ENCODE measurements at regions not wholly inside any gene's neighbourhood (a gene's known extent, or its start where the extent isn't known, plus 50 kb on each side); places are given as distances from the start of the nearest gene placed in this dataset.
"Not testable (repeated sequence)": the region's sequence is repeated elsewhere in the genome, so short reads cannot be mapped to it uniquely, and the experiment has no call there.

DNA sequence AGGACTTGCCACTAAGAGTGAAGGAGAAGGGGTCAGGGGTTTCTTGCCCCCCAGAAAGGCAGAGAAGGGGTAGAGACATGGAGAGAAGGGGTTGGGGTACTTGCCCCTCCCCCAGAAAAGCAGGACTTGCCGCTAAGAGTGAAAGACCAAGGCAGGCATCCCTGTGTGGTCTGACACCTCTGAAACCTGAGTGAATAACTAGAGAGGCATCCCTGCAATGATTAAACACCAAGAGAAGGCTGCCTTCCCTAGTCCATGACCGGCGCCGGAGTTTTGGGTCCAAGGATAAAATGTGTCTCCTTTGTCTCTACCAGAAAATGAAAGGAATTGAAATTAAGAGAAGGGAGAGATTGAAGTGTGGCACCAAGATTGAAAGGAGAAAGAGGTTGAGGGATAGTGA, 102.3 kb upstream of the SLC7A14 start:
- DNase-seq, H3K36me3 Mint-ChIP-seq: not testable (repeated sequence)

DNA sequence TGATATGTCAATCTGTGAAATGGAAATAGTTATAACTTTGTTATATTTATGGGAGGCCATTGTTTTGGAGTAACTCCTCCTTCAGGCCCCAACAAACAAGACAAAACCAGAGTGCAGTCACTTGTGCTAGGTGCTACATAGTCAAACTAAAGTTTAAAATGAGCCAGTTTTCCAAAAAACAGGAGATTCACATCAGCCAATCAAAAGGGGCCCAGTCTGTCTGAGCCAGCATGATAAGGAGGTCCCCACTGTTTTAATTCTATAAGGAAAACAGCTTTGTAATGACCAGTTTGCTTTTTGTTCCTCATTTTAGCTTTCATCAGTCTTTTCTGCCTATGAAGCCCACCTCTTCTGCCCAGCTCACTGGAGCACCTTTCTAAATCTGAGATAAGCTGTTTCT, 94.7 kb upstream of the SLC7A14 start:
- no peak overlapping the region for H3K4me3 Mint-ChIP-seq
- no peaks in the 10 kb centered on the region for H3K9me3 Mint-ChIP-seq
- no peaks in the 10 kb centered on the region for H3K36me3 Mint-ChIP-seq
- no peak overlapping the region for H3K27ac Mint-ChIP-seq
- H3K27me3 Mint-ChIP-seq = peaks cover 25 to 29% of the 10 kb centered on the region in 2 donors
- DNase-seq (no peak), ATAC-seq (replicated peaks) (no peak)
- no peaks in the 10 kb centered on the region for H3K4me1 Mint-ChIP-seq

More for the DNA sequence above, 102.3 kb upstream of the SLC7A14 start:
- H3K4me1 Mint-ChIP-seq; H3K27ac Mint-ChIP-seq; H3K27me3 Mint-ChIP-seq; H3K9me3 Mint-ChIP-seq; H3K4me3 Mint-ChIP-seq; ATAC-seq (replicated peaks): not testable (repeated sequence)

DNA sequence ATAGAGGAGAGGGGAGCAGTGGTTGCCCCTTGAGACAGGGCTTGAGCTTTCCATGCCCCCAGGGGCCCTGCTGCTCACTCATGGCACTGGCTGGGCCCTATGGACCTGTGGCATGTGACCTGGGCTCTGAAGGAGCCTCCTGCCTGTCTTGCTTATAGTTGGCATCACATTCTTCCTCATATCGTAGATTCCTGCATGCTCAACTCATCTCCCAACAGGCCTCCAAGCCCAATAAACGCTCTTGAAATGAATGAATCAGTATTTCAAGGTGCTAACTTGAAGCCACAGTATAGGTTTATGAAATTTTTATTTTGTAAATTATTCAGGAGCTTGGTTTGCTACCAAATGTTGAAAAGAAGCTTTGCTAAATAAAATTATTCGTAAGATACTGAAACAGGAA, 93.3 kb upstream of the SLC7A14 start:
- Mint-ChIP-seq H3K27me3 (peaks cover 25 to 29% of the 10 kb centered on the region in 2 donors), H3K27ac (no peak overlapping the region), H3K36me3 (no peaks in the 10 kb centered on the region), H3K9me3 (no peaks in the 10 kb centered on the region), H3K4me1 (no peaks in the 10 kb centered on the region), H3K4me3 (no peak overlapping the region)
- DNase-seq (no peak), ATAC-seq (replicated peaks) (no peak)

DNA sequence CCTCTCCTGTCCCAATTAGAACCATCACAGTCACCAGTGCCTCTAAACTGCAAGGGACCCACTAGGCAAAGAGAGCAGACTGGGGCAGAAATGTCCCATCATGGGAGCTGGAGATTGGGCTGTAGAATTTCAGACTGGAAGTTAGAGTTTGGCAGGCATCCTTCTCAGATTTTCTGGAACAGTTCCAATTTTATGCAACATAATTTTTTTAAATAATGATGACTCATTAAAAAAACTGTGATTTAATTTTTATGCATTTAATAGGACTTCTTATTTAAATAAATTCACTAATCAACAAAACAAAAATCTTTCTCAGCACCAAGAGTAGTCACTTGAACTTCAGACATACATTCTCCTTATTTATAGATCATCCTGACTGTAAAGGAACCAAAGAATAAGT, 84.6 kb upstream of the SLC7A14 start:
- DNase-seq (no peak), ATAC-seq (replicated peaks) (no peak)

DNA sequence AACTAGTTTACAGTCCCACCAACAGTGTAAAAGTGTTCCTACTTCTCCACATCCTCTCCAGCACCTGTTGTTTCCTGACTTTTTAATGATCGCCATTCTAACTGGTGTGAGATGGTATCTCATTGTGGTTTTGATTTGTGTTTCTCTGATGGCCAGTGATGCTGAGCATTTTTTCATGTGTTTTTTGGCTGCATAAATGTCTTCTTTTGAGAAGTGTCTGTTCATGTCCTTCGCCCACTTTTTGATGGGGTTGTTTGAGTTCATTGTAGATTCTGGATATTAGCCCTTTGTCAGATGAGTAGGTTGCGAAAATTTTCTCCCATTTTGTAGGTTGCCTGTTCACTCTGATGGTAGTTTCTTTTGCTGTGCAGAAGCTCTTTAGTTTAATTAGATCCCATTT, 77.1 kb upstream of the SLC7A14 start:
- not testable (repeated sequence) for DNase-seq; H3K4me3 Mint-ChIP-seq; H3K36me3 Mint-ChIP-seq; H3K9me3 Mint-ChIP-seq; ATAC-seq (replicated peaks); H3K4me1 Mint-ChIP-seq; H3K27ac Mint-ChIP-seq
- peaks cover 7 to 31% of the 10 kb centered on the region in 2 donors for H3K27me3 Mint-ChIP-seq

More for the DNA sequence above, 84.6 kb upstream of the SLC7A14 start:
- Mint-ChIP-seq H3K36me3 (no peaks in the 10 kb centered on the region), H3K4me3 (no peak overlapping the region), H3K27ac (no peak overlapping the region), H3K27me3 (peaks cover 18 to 21% of the 10 kb centered on the region in 2 donors), H3K9me3 (peaks cover 0 to 2% of the 10 kb centered on the region in 2 donors), H3K4me1 (no peaks in the 10 kb centered on the region)

DNA sequence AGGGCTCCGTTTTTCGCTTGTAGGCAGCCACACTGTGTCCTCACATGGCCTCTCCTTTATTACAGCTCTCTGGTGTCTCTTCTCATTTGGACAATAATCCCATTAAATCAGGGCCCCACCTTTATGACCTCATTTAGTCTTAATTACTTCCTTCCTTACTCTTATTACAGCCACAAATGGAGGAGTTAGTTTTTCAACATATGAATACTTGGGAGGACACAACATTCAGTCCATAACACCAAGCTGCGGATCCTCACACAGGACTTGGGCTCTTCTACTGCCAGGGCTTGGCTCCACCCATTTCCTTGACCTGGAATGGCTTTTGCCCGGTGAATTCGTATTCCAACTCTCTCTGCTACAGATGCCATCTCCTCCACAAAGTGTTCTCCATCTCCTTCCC, 74.3 kb upstream of the SLC7A14 start:
- Mint-ChIP-seq H3K27ac (no peak overlapping the region), H3K9me3 (peaks cover 0 to 2% of the 10 kb centered on the region in 2 donors), H3K27me3 (peaks cover 10 to 46% of the 10 kb centered on the region in 2 donors), H3K36me3 (no peaks in the 10 kb centered on the region), H3K4me3 (no peak overlapping the region), H3K4me1 (no peaks in the 10 kb centered on the region)
- no peak for DNase-seq
- ATAC-seq (replicated peaks) = no peak

DNA sequence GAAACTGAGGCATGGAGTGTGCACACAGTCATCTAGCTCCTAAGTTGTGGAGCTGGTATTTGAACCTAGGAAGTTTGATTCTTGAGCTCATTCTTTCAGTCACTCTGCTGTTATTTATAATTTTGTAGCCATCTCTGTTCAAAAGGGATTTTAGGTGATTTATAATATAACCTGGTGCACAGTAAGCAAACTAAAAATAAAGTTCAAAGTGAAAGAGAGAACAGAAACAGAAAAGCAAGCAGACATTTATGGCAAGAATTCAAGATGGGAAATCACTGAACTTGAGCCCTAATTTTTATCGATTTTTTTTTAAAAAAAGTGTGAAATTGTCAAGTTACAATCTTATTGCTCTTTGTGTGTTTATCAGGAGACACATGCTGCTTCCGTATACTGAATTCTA, 71.4 kb upstream of the SLC7A14 start:
- H3K4me3 Mint-ChIP-seq = no peak overlapping the region
- no peaks in the 10 kb centered on the region for H3K4me1 Mint-ChIP-seq
- H3K9me3 Mint-ChIP-seq = no peaks in the 10 kb centered on the region
- ATAC-seq (replicated peaks) = no peak
- peaks cover 28 to 63% of the 10 kb centered on the region in 2 donors for H3K27me3 Mint-ChIP-seq
- no peak for DNase-seq
- H3K27ac Mint-ChIP-seq = no peak overlapping the region
- H3K36me3 Mint-ChIP-seq = no peaks in the 10 kb centered on the region

DNA sequence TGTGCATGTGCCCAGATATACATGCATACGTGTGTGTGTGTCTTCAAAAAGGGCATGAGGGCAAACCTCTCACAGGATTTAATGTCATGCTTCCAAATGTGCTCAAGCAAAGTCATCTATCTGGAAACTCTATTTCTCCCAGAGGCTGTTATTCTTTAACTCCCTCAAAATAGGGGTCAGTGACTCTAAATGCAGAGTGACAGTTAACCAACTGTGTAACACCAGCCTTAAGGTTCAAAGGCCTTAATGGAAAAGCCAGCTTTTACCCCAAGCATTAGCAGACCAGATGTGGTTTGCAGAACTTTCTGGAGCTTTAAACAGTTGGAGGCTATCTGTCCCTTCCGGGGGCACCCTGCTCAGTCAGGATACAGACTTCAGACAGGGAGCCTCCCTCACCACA, 70.4 kb upstream of the SLC7A14 start:
- Mint-ChIP-seq H3K27me3 (peaks cover 34 to 66% of the 10 kb centered on the region in 2 donors), H3K4me3 (no peak overlapping the region), H3K36me3 (no peaks in the 10 kb centered on the region), H3K4me1 (no peaks in the 10 kb centered on the region), H3K9me3 (no peaks in the 10 kb centered on the region), H3K27ac (no peak overlapping the region)
- no peak for ATAC-seq (replicated peaks)
- no peak for DNase-seq

DNA sequence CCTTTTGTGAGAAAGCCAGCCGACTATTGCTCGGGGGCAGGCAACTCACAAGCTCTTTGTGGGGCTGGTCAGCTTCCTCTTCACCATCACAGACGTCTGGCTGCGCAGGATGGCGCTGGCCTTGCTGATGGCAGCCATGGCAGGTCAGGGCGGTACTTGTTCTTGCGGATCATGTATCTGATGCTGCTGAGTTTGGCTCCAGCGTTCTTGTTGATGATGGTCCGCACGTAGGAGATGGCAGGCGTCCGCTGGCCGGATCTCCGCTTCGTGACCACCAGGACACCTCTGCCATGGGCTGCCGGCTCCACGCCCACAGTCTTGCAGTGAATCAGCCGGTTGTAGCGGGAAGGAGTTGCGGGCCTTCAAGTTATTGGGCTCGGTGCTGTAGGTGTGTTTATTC, 67.9 kb upstream of the SLC7A14 start:
- no peaks in the 10 kb centered on the region for H3K4me1 Mint-ChIP-seq

DNA sequence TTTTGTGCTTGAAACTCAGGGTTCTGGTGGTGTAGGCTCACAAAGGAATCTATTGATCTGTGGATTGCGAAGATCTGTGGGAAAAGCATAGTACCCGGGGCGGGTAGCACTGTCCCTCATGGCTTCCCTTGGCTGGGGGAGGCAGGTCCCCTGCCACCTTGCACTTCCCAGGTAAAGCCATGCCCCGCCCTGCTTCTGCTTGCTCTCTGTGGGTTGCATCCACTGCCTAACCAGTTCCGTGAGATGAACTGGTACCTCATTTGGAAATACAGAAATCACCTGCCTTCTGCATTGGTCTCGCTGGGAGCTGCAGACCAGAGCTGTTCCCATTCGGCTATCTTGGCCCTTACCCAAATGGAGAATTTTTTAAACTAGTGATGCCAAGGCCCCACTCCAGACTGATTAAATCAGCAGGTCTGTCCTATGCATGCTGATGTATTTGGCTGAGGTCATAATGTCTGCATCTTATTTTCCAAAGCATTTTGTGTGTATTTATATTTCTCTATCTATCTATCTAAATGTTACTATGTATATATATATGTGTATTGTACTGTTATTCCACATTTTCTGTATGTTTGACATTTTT, 65.5 kb upstream of the SLC7A14 start:
- H3K4me1 Mint-ChIP-seq = no peaks in the 10 kb centered on the region
- H3K9me3 Mint-ChIP-seq = no peaks in the 10 kb centered on the region
- ATAC-seq (replicated peaks) (no peak), DNase-seq (no peak)
- H3K27me3 Mint-ChIP-seq = peaks cover 63 to 70% of the 10 kb centered on the region in 2 donors
- H3K4me3 Mint-ChIP-seq = no peak overlapping the region
- no peaks in the 10 kb centered on the region for H3K36me3 Mint-ChIP-seq
- no peak overlapping the region for H3K27ac Mint-ChIP-seq

More for the DNA sequence above, 67.9 kb upstream of the SLC7A14 start:
- ATAC-seq (replicated peaks) = no peak
- H3K9me3 Mint-ChIP-seq = no peaks in the 10 kb centered on the region
- peaks cover 51 to 69% of the 10 kb centered on the region in 2 donors for H3K27me3 Mint-ChIP-seq
- H3K27ac Mint-ChIP-seq = no peak overlapping the region
- DNase-seq = no peak
- H3K36me3 Mint-ChIP-seq = no peaks in the 10 kb centered on the region
- H3K4me3 Mint-ChIP-seq = no peak overlapping the region

DNA sequence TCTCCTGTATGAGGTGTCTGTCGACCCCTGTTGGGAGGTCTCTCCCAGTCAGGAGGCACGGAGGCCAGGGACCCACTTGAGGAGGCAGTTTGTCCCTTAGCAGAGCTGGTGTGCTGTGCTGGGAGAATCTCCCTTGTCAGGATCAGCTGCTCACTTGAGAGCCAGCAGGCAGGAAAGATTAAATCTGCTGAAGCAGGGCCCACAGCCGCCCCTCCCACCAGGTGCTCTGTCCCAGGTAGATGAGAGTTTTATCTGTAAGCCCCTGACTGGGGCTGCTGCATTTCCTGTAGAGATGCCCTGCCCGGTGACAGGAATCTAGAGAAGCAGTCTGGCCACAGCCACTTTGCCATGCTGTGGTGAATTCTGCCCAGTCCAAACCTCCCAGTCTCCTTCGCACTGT, 64.7 kb upstream of the SLC7A14 start:
- not testable (repeated sequence) for H3K4me3 Mint-ChIP-seq; H3K27ac Mint-ChIP-seq; H3K36me3 Mint-ChIP-seq; ATAC-seq (replicated peaks); H3K4me1 Mint-ChIP-seq; H3K9me3 Mint-ChIP-seq; DNase-seq
- H3K27me3 Mint-ChIP-seq = peaks cover 71% of the 10 kb centered on the region in 2 donors

DNA sequence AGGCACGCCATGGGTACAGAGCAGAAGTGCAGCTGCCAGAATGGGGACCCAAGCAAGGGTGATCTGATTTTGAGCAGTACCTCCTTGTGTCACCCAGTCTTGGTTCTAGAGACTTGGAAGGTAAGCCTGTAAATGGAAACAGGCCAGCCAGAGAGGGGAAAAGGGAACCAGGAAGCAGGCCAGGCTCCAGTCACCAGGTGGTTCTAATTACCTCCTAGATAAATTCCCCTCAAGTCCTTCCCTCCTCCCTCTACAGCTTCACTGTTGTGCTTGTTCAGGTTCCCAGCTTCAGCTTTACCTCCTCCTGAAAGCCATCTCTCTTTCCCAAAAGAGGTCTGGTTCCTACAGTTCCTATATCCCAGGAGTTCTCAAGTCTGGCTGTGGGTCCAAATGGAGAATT, 58.8 kb upstream of the SLC7A14 start:
- Mint-ChIP-seq H3K4me3 (no peak overlapping the region), H3K9me3 (peaks cover 8 to 9% of the 10 kb centered on the region in 2 donors), H3K4me1 (peaks cover 3 to 5% of the 10 kb centered on the region in 2 donors), H3K36me3 (peaks cover 0 to 4% of the 10 kb centered on the region in 2 donors), H3K27me3 (peaks cover 72 to 81% of the 10 kb centered on the region in 2 donors), H3K27ac (no peak overlapping the region)
- ATAC-seq (replicated peaks) (no peak), DNase-seq (no peak)

DNA sequence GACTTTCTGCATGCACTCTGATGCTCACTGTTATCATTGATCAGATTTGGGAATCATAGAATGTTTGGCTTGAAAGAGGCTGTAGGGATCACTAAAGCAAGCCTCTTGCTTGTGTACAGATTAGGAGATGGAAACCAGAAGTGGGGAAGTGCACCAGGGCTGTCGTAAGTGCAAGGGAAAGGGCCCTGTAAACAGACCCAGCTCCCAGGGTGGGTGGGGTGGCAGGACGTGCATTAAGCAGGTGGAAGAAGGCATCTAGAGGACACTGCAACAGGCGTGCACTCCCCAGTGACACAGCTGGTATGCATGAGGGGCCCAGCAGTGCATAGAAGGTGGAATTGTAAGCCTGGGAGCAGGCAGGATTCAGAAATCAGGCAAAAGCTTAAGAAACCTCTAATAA, 58.0 kb upstream of the SLC7A14 start:
- no peak for ATAC-seq (replicated peaks)
- no peak overlapping the region for H3K4me3 Mint-ChIP-seq
- H3K4me1 Mint-ChIP-seq = peaks cover 3 to 5% of the 10 kb centered on the region in 2 donors

DNA sequence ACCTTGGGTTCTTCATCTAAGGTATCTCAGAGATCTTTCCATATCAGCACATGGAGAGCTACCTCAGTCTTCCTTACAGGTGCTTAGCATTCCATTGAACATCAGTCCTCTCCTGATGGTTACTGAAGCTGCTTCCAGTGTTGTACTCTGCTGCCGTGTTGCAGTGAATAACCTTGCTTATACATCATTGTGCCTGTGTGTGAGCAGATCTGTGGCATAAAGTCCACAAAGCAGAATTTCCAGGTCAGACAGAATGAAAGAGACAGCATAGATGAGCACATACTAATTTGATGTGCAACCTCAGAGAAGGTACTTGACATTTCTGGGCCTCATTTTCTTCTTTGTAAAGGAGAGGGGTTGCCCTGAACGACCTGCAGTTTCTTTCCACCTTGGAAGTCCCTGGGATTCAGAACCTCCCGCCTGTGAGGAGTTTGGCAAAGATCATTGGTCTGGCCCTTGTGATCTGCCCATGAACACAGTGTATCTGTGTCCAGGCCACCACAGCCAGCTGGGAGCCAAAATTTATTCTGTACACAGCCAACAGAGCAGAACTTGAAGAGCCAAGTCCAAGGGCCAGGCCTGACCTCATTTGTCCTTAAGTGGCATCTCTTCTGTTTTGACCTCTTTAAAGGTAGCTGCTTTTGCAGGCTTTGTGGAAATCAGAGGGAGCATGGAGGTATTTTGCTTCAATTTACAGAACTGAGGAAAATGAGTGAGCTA, 57.2 kb upstream of the SLC7A14 start:
- DNase-seq (no peak), ATAC-seq (replicated peaks) (no peak)
- peaks cover 67 to 73% of the 10 kb centered on the region in 2 donors for H3K27me3 Mint-ChIP-seq
- H3K9me3 Mint-ChIP-seq = peaks cover 8 to 9% of the 10 kb centered on the region in 2 donors
- no peak overlapping the region for H3K4me3 Mint-ChIP-seq
- peaks cover 3 to 5% of the 10 kb centered on the region in 2 donors for H3K4me1 Mint-ChIP-seq
- peaks cover 0 to 4% of the 10 kb centered on the region in 2 donors for H3K36me3 Mint-ChIP-seq
- H3K27ac Mint-ChIP-seq = no peak overlapping the region

More for the DNA sequence above, 58.0 kb upstream of the SLC7A14 start:
- H3K27ac Mint-ChIP-seq = no peak overlapping the region
- DNase-seq = no peak
- peaks cover 72 to 78% of the 10 kb centered on the region in 2 donors for H3K27me3 Mint-ChIP-seq
- peaks cover 0 to 4% of the 10 kb centered on the region in 2 donors for H3K36me3 Mint-ChIP-seq
- H3K9me3 Mint-ChIP-seq = peaks cover 8 to 9% of the 10 kb centered on the region in 2 donors
